Panc1 (cell line): ENCODE measurements at regions not wholly inside any gene's neighbourhood (a gene's known extent, or its start where the extent isn't known, plus 50 kb on each side); places are given as distances from the start of the nearest gene placed in this dataset.

Source experiments
- ATAC-seq: fragments of 200-7000 bp; cut with Tn5 transposase; 2 replicates; pipeline ENCODE4 v1.9.1; 2020; ENCODE audit warnings: mild to moderate bottlenecking, moderate library complexity
- BruUV-seq: library from RNA; stranded (reverse); fragments of 400-500 nt; replicated peaks from 2 replicates; lab custom pipeline; 2021; lab: Mats Ljungman, UMichigan
- CTCF ChIA-PET: fragments of 300-600 bp; sonication (Branson Sonifier 250); formaldehyde crosslinking; loops from one replicate; lab custom pipeline; 2022; ENCODE audit warnings: antibody characterized with exemption; lab: Charles Lee
- POLR2A ChIA-PET: fragments of 300-600 bp; sonication (Branson Sonifier 250); formaldehyde crosslinking; loops from one replicate; lab custom pipeline; 2022; ENCODE audit warnings: antibody characterized with exemption; lab: Charles Lee
- DNase-seq: peaks from one replicate; pipeline ENCODE4 v3.0.0-alpha.2; 2010; ENCODE audit warnings: low read depth, low spot score
- H3K27ac ChIP-seq: 2 replicates; pipeline ENCODE4 v1.5.1; 2011; ENCODE audit warnings: mild to moderate bottlenecking, low read length, inconsistent platforms
- H3K27me3 ChIP-seq: fragments of 200-500 bp; sonication (Bioruptor generic); 2 replicates; pipeline ENCODE4 v1.6.0; 2014; ENCODE audit warnings: low read length, inconsistent platforms; ENCODE audit not compliant: control insufficient read depth, insufficient read depth
- H3K36me3 ChIP-seq: fragments of 200-500 bp; sonication (Bioruptor generic); 2 replicates; pipeline ENCODE4 v1.5.1; 2014; ENCODE audit warnings: inconsistent platforms, mild to moderate bottlenecking, low read length, moderate library complexity; ENCODE audit not compliant: control insufficient read depth, insufficient read depth
- H3K4me1 ChIP-seq: 2 replicates; pipeline ENCODE4 v1.5.1; 2011; ENCODE audit warnings: inconsistent platforms, mild to moderate bottlenecking, low read length, moderate library complexity; ENCODE audit not compliant: control insufficient read depth, insufficient read depth
- H3K4me3 ChIP-seq, 2 experiments: 2 replicates each; pipeline ENCODE4 v1.5.1; 2011 to 2012; ENCODE audit warnings: low read depth in 2 of 2, low read length in 2 of 2, mild to moderate bottlenecking in 2 of 2, inconsistent platforms in 1 of 2, moderate library complexity in 1 of 2
- H3K9me3 ChIP-seq: fragments of 200-500 bp; sonication (Bioruptor generic); 2 replicates; pipeline ENCODE4 v1.5.1; 2014; ENCODE audit warnings: low read depth, mild to moderate bottlenecking, inconsistent platforms, low read length, moderate library complexity; ENCODE audit not compliant: control insufficient read depth, insufficient read depth
- CTCF ChIP-seq: fragments of 450-650 bp; IDR thresholded peaks from 2 replicates; pipeline ENCODE4 v1.5.1; 2017; ENCODE audit warnings: mild to moderate bottlenecking
- POLR2AphosphoS5 ChIP-seq: IDR thresholded peaks from 2 replicates; pipeline ENCODE4 v1.6.1; 2012; ENCODE audit warnings: mild to moderate bottlenecking, low read depth, low read length, moderate library complexity
- REST ChIP-seq, 2 experiments: IDR thresholded peaks; 2 replicates each; pipeline ENCODE4 v1.6.1; 2011 to 2012; ENCODE audit warnings: low read depth in 2 of 2, control low read depth in 1 of 2, low read length in 1 of 2, mild to moderate bottlenecking in 1 of 2, moderate library complexity in 1 of 2; ENCODE audit not compliant: insufficient read depth in 1 of 2
- SIN3A ChIP-seq: IDR thresholded peaks from 2 replicates; pipeline ENCODE4 v1.6.1; 2012; ENCODE audit warnings: low read depth, mild to moderate bottlenecking, low read length, moderate library complexity, borderline replicate concordance; ENCODE audit not compliant: insufficient read depth
- TCF7L2 ChIP-seq: IDR thresholded peaks from 2 replicates; pipeline ENCODE4 v1.6.1; 2011; ENCODE audit warnings: mild to moderate bottlenecking, low read depth, low read length, inconsistent platforms
- in situ Hi-C: cut with HindIII; loops from 2 replicates; pipeline ENCODE4 v1.10.0; 2016; ENCODE audit warnings: low sequenced_read_pairs, low pct_unique_long_range_greater_than_20kb
- intact Hi-C: fragments of 100-400 bp; cut with micrococcal nuclease; formaldehyde crosslinking; loops from one replicate; pipeline ENCODE4 v1.10.0; 2022; ENCODE audit not compliant: unreplicated experiment

- ChIA-PET CTCF (no interaction called here), POLR2A (no interaction called here)
- Histone ChIP-seq H3K4me1 (no peaks in the 10 kb centered on the region), H3K4me3 (no peak overlapping the region), H3K27ac (no peak overlapping the region), H3K9me3 (no peaks in the 10 kb centered on the region), H3K36me3 (no peaks in the 10 kb centered on the region), H3K27me3 (0 out of 2 replicates have a peak, but pooled peaks cover 7% of the 10 kb centered on the region)
- intact Hi-C loops (no loop called here), in situ Hi-C loops (no loop called here)
- ATAC-seq: no peak
- DNase-seq: no peak
- no peak for TF ChIP-seq REST (IDR thresholded peaks at IDR 0.05; ENCODE audit: insufficient read depth in 1 of 2, low read depth in 2 of 2, low read length in 1 of 2)
- no peak for TF ChIP-seq CTCF
- no peak for TF ChIP-seq TCF7L2
- no peak for TF ChIP-seq POLR2AphosphoS5
- TF ChIP-seq SIN3A: no peak
- no TSS peak for BruUV-seq
These were observed 287.0 kb downstream of the ICOS start for GRCh38 chr2:204223544-204223943.

- CTCF ChIA-PET: no interaction called here
These were observed 289.1 kb downstream of the ICOS start for GRCh38 chr2:204225671-204226073.

More at GRCh38 chr2:204225671-204226073, 289.1 kb downstream of the ICOS start:
- no peak overlapping the region for H3K27ac ChIP-seq
- intact Hi-C loops (no loop called here), in situ Hi-C loops (no loop called here)
- no peak overlapping the region for H3K4me3 ChIP-seq
- no peaks in the 10 kb centered on the region for H3K36me3 ChIP-seq
- TF ChIP-seq TCF7L2 (no peak), CTCF (no peak), POLR2AphosphoS5 (no peak), SIN3A (no peak), REST (IDR thresholded peaks at IDR 0.05; ENCODE audit: insufficient read depth in 1 of 2, low read depth in 2 of 2, low read length in 1 of 2) (no peak)
- no peaks in the 10 kb centered on the region for H3K4me1 ChIP-seq
- no peak for DNase-seq
- ATAC-seq: no peak
- no peaks in the 10 kb centered on the region for H3K9me3 ChIP-seq
- 0 out of 2 replicates have a peak, but pooled peaks cover 7% of the 10 kb centered on the region for H3K27me3 ChIP-seq
- BruUV-seq: no TSS peak
- POLR2A ChIA-PET: no interaction called here
